Astrocyte (in vitro differentiated cells and primary cell): ENCODE measurements at regions not wholly inside any gene's neighbourhood (a gene's known extent, or its start where the extent isn't known, plus 50 kb on each side); places are given as distances from the start of the nearest gene placed in this dataset.

Source experiments
- DNase-seq: peaks from one replicate; pipeline ENCODE4 v3.0.0-alpha.2; 2010; ENCODE audit warnings: low read depth
- FAIRE-seq: peaks from 2 replicates; lab custom pipeline; 2011; peaks lifted over from hg19 to GRCh38; lab: Jason Lieb, UNC
- H2AFZ ChIP-seq: 2 replicates; pipeline ENCODE4 v1.6.0; 2012; ENCODE audit warnings: low read depth, low read length, inconsistent platforms
- H3K27ac ChIP-seq: 2 replicates; pipeline ENCODE4 v1.5.1; 2011; ENCODE audit warnings: low read depth, low read length, inconsistent platforms
- H3K27me3 ChIP-seq: 2 replicates; pipeline ENCODE4 v1.6.0; 2011; ENCODE audit warnings: low read length, inconsistent platforms; ENCODE audit not compliant: insufficient read depth
- H3K36me3 ChIP-seq: 2 replicates; pipeline ENCODE4 v1.5.1; 2011; ENCODE audit warnings: low read length, inconsistent platforms; ENCODE audit not compliant: insufficient read depth
- H3K4me1 ChIP-seq: 2 replicates; pipeline ENCODE4 v1.5.1; 2011; ENCODE audit warnings: low read length, inconsistent platforms; ENCODE audit not compliant: insufficient read depth
- H3K4me2 ChIP-seq: 2 replicates; pipeline ENCODE4 v1.6.0; 2012; ENCODE audit warnings: low read length, inconsistent platforms
- H3K4me3 ChIP-seq: 2 replicates; pipeline ENCODE4 v1.5.1; 2011; ENCODE audit warnings: low read depth, mild to moderate bottlenecking, low read length, inconsistent platforms; ENCODE audit not compliant: insufficient read depth
- H3K79me2 ChIP-seq: 2 replicates; pipeline ENCODE4 v1.6.0; 2012; ENCODE audit warnings: mild to moderate bottlenecking, low read length, inconsistent platforms; ENCODE audit not compliant: insufficient read depth
- H3K9ac ChIP-seq: 2 replicates; pipeline ENCODE4 v1.6.0; 2012; ENCODE audit warnings: mild to moderate bottlenecking, low read length, inconsistent platforms
- H3K9me3 ChIP-seq: 2 replicates; pipeline ENCODE4 v1.5.1; 2012; ENCODE audit warnings: low read depth, mild to moderate bottlenecking, low read length, inconsistent platforms; ENCODE audit not compliant: insufficient read depth
- H4K20me1 ChIP-seq: 2 replicates; pipeline ENCODE4 v1.6.0; 2012; ENCODE audit warnings: low read length, inconsistent platforms; ENCODE audit not compliant: insufficient read depth
- H3K27ac Mint-ChIP-seq: one replicate; pipeline ENCODE4 v1.8.0; 2021; ENCODE audit warnings: mild to moderate bottlenecking, mixed read lengths; ENCODE audit not compliant: unreplicated experiment
- H3K27me3 Mint-ChIP-seq: one replicate; pipeline ENCODE4 v1.8.0; 2021; ENCODE audit warnings: low read depth, mixed read lengths; ENCODE audit not compliant: unreplicated experiment
- H3K36me3 Mint-ChIP-seq: one replicate; pipeline ENCODE4 v1.8.0; 2021; ENCODE audit warnings: low read depth, mixed read lengths; ENCODE audit not compliant: unreplicated experiment
- H3K4me1 Mint-ChIP-seq: one replicate; pipeline ENCODE4 v1.8.0; 2021; ENCODE audit warnings: low read depth, mixed read lengths; ENCODE audit not compliant: unreplicated experiment
- H3K4me3 Mint-ChIP-seq: one replicate; pipeline ENCODE4 v1.8.0; 2021; ENCODE audit warnings: mild to moderate bottlenecking, moderate library complexity, mixed read lengths; ENCODE audit not compliant: unreplicated experiment
- H3K9me3 Mint-ChIP-seq: one replicate; pipeline ENCODE4 v1.8.0; 2021; ENCODE audit warnings: mild to moderate bottlenecking, mixed read lengths; ENCODE audit not compliant: unreplicated experiment
- CTCF ChIP-seq: IDR thresholded peaks from 2 replicates; pipeline ENCODE4 v1.5.1; 2011; ENCODE audit warnings: low read depth, mild to moderate bottlenecking, inconsistent platforms, low read length, moderate library complexity; ENCODE audit not compliant: insufficient read depth
- EZH2 ChIP-seq: IDR thresholded peaks from 2 replicates; pipeline ENCODE4 v1.6.1; 2012; ENCODE audit warnings: mild to moderate bottlenecking, low read length, inconsistent platforms; ENCODE audit not compliant: insufficient read depth

- Histone ChIP-seq H3K27me3 (no peaks in the 10 kb centered on the region), H3K4me1 (no peaks in the 10 kb centered on the region), H3K36me3 (no peaks in the 10 kb centered on the region), H4K20me1 (no peaks in the 10 kb centered on the region), H3K9ac (no peak overlapping the region), H2AFZ (no peak overlapping the region), H3K4me3 (no peak overlapping the region), H3K9me3 (no peaks in the 10 kb centered on the region), H3K79me2 (no peaks in the 10 kb centered on the region), H3K27ac (no peak overlapping the region), H3K4me2 (no peak overlapping the region)
- peaks cover 6% of the 10 kb centered on the region for H3K36me3 Mint-ChIP-seq
- no peak overlapping the region for H3K27ac Mint-ChIP-seq
- DNase-seq: no peak
- H3K4me1 Mint-ChIP-seq: peaks cover 10% of the 10 kb centered on the region
- H3K9me3 Mint-ChIP-seq: peaks cover 6% of the 10 kb centered on the region
- FAIRE-seq: no peak
- H3K27me3 Mint-ChIP-seq: no peaks in the 10 kb centered on the region
- no peak for TF ChIP-seq EZH2
- H3K4me3 Mint-ChIP-seq: peak overlapping the region; percentile 72
Measured at GRCh38 chr3:110958313-110959147, 113.1 kb upstream of the NECTIN3 start.

- TF ChIP-seq EZH2: no peak
- no peak for TF ChIP-seq CTCF
- H3K27ac ChIP-seq: no peak overlapping the region
- Mint-ChIP-seq H3K4me3 (peak overlapping the region; percentile 87), H3K9me3 (peaks cover 39% of the 10 kb centered on the region), H3K27ac (peak overlapping the region; percentile 90), H3K27me3 (no peaks in the 10 kb centered on the region), H3K36me3 (peaks cover 35% of the 10 kb centered on the region), H3K4me1 (peaks cover 9% of the 10 kb centered on the region)
- DNase-seq (no peak), FAIRE-seq (no peak)
- H2AFZ ChIP-seq: no peak overlapping the region
- no peaks in the 10 kb centered on the region for H4K20me1 ChIP-seq
- H3K4me2 ChIP-seq: no peak overlapping the region
- no peaks in the 10 kb centered on the region for H3K79me2 ChIP-seq
- H3K36me3 ChIP-seq: no peaks in the 10 kb centered on the region
- H3K4me1 ChIP-seq: no peaks in the 10 kb centered on the region
- H3K4me3 ChIP-seq: no peak overlapping the region
- H3K9me3 ChIP-seq: peaks cover 13% of the 10 kb centered on the region
- no peaks in the 10 kb centered on the region for H3K27me3 ChIP-seq
- no peak overlapping the region for H3K9ac ChIP-seq
Measured at GRCh38 chr3:110965976-110966375, 105.6 kb upstream of the NECTIN3 start.

- no peaks in the 10 kb centered on the region for H3K27me3 ChIP-seq
- H3K4me1 ChIP-seq: no peaks in the 10 kb centered on the region
- no peak overlapping the region for H2AFZ ChIP-seq
- H3K27me3 Mint-ChIP-seq: no peaks in the 10 kb centered on the region
- H3K4me1 Mint-ChIP-seq: peaks cover 9% of the 10 kb centered on the region
- peaks cover 13% of the 10 kb centered on the region for H3K9me3 ChIP-seq
- no peaks in the 10 kb centered on the region for H4K20me1 ChIP-seq
- TF ChIP-seq CTCF (no peak), EZH2 (no peak)
- no peak overlapping the region for H3K4me2 ChIP-seq
- no peak for FAIRE-seq
- H3K36me3 Mint-ChIP-seq: peaks cover 35% of the 10 kb centered on the region
- no peak overlapping the region for H3K4me3 ChIP-seq
- peak overlapping the region; percentile 90 for H3K27ac Mint-ChIP-seq
- no peaks in the 10 kb centered on the region for H3K36me3 ChIP-seq
- peaks cover 39% of the 10 kb centered on the region for H3K9me3 Mint-ChIP-seq
- H3K79me2 ChIP-seq: no peaks in the 10 kb centered on the region
- H3K27ac ChIP-seq: no peak overlapping the region
- no peak for DNase-seq
- no peak overlapping the region for H3K9ac ChIP-seq
- peak overlapping the region; percentile 87 for H3K4me3 Mint-ChIP-seq
Measured at GRCh38 chr3:110966966-110967663, 104.5 kb upstream of the NECTIN3 start.
